SHP77 (cell line): ENCODE measurements at regions not wholly inside any gene's neighbourhood (a gene's known extent, or its start where the extent isn't known, plus 50 kb on each side); places are given as distances from the start of the nearest gene placed in this dataset.

ENCODE experiments used
- DNase-seq, 2 experiments: peaks; one replicate each; lab custom pipeline; 2025; lab: John Stamatoyannopoulos, UW

- DNase-seq: no peak
These were observed 176.6 kb upstream of the C9orf72 start for GRCh38 chr9:27749838-27750237.

- DNase-seq: no peak
These were observed 177.3 kb upstream of the C9orf72 start for GRCh38 chr9:27750566-27750965.

GRCh38 chr9:27752069-27752468 lies 178.8 kb upstream of the C9orf72 start:
- DNase-seq: no peak

GRCh38 chr9:27755846-27756245 lies 182.6 kb upstream of the C9orf72 start:
- no peak for DNase-seq

GRCh38 chr9:27756418-27756817 lies 183.1 kb upstream of the C9orf72 start:
- no peak for DNase-seq

GRCh38 chr9:27763831-27764230 lies 190.6 kb upstream of the C9orf72 start:
- DNase-seq: no peak

- no peak for DNase-seq
These were observed 192.2 kb upstream of the C9orf72 start for GRCh38 chr9:27765266-27766072.

- DNase-seq: no peak
These were observed 193.0 kb upstream of the C9orf72 start for GRCh38 chr9:27766073-27766835.

GRCh38 chr9:27768781-27769180 lies 195.5 kb upstream of the C9orf72 start:
- no peak for DNase-seq

- DNase-seq: no peak
These were observed 197.3 kb upstream of the C9orf72 start for GRCh38 chr9:27770541-27770940.

GRCh38 chr9:27771803-27772545 lies 198.7 kb upstream of the C9orf72 start:
- peak; percentile 27 to 71 for DNase-seq

GRCh38 chr9:27784847-27785713 lies 211.8 kb upstream of the C9orf72 start:
- no peak for DNase-seq

- no peak for DNase-seq
These were observed 212.4 kb upstream of the C9orf72 start for GRCh38 chr9:27785714-27786100.

GRCh38 chr9:27787891-27788290 lies 214.6 kb upstream of the C9orf72 start:
- DNase-seq: no peak

GRCh38 chr9:27791311-27791710 lies 218.0 kb upstream of the C9orf72 start:
- peak in 1 of 2 experiments; percentile 0 for DNase-seq

GRCh38 chr9:27792971-27793689 lies 219.8 kb upstream of the C9orf72 start:
- no peak for DNase-seq

- no peak for DNase-seq
These were observed 226.0 kb upstream of the C9orf72 start for GRCh38 chr9:27799326-27799725.

GRCh38 chr9:27800159-27800558 lies 226.9 kb upstream of the C9orf72 start:
- DNase-seq: no peak

- DNase-seq: no peak
These were observed 227.6 kb upstream of the C9orf72 start for GRCh38 chr9:27800692-27801370.

GRCh38 chr9:27801545-27801944 lies 228.3 kb upstream of the C9orf72 start:
- DNase-seq: no peak
